Suprapubic skin (tissue), 4 donors: ENCODE measurements at regions not wholly inside any gene's neighbourhood (a gene's known extent, or its start where the extent isn't known, plus 50 kb on each side); places are given as distances from the start of the nearest gene placed in this dataset.

Experiments used
- DNase-seq, 2 donors: peaks; one replicate each; pipeline ENCODE4 v3.0.0-alpha.2; 2019; ENCODE audit warnings: low spot score in 2 of 2
- H3K27ac ChIP-seq: fragments of 200-600 bp; sonication (generic); one replicate; pipeline ENCODE4 v1.5.1; 2019
- H3K27me3 ChIP-seq: fragments of 200-600 bp; sonication (generic); one replicate; pipeline ENCODE4 v1.5.1; 2019
- H3K36me3 ChIP-seq: fragments of 200-600 bp; sonication (generic); one replicate; pipeline ENCODE4 v1.5.1; 2019
- H3K4me1 ChIP-seq: fragments of 200-600 bp; sonication (generic); one replicate; pipeline ENCODE4 v1.5.1; 2019
- H3K4me3 ChIP-seq: fragments of 200-600 bp; sonication (generic); one replicate; pipeline ENCODE4 v1.5.1; 2019; ENCODE audit warnings: mild to moderate bottlenecking
- H3K9me3 ChIP-seq: fragments of 200-600 bp; sonication (generic); one replicate; pipeline ENCODE4 v1.5.1; 2019
- CTCF ChIP-seq, 2 donors: fragments of 200-600 bp in 1 of 2; fragments of 450-650 bp in 1 of 2; sonication (generic) in 1 of 2; IDR thresholded peaks; one replicate each; pipeline ENCODE4 v1.5.1; 2016 to 2019; ENCODE audit warnings: antibody characterized with exemption in 2 of 2, mild to moderate bottlenecking in 1 of 2, moderate library complexity in 1 of 2
- EP300 ChIP-seq: sonication (generic); formaldehyde crosslinking; IDR thresholded peaks from one replicate; pipeline ENCODE4 v1.6.1; 2017; ENCODE audit warnings: antibody characterized with exemption
- POLR2A ChIP-seq, 2 donors: fragments of 450-650 bp; IDR thresholded peaks; one replicate each; pipeline ENCODE4 v1.6.1; 2017; ENCODE audit warnings: antibody characterized with exemption in 2 of 2, mild to moderate bottlenecking in 2 of 2, moderate library complexity in 2 of 2
- POLR2AphosphoS5 ChIP-seq, 3 donors: sonication (generic); formaldehyde crosslinking; IDR thresholded peaks; one replicate each; pipeline ENCODE4 v1.6.1; 2017; ENCODE audit warnings: antibody characterized with exemption in 3 of 3
- WGBS: methylation state at CpG from one replicate; pipeline ENCODE4 v1.1.5; 2018; 5-methylcytosine and 5-hydroxymethylcytosine counted together

- WGBS, result 87% methylated on average over 1 of the region's 1 CpG
- no peak for TF ChIP-seq POLR2AphosphoS5 (IDR thresholded peaks at IDR 0.05)
- no peak for TF ChIP-seq EP300
- TF ChIP-seq POLR2A (IDR thresholded peaks at IDR 0.05), result no peak
- no peak for TF ChIP-seq CTCF (IDR thresholded peaks at IDR 0.05)
- Histone ChIP-seq H3K4me1 (no peaks in the 10 kb centered on the region), H3K4me3 (no peak overlapping the region), H3K9me3 (no peaks in the 10 kb centered on the region), H3K36me3 (no peaks in the 10 kb centered on the region), H3K27me3 (peaks cover 5% of the 10 kb centered on the region), H3K27ac (no peak overlapping the region)
- no peak for DNase-seq
These were observed 57.0 kb upstream of the HNRNPA3 start for GRCh38 chr2:177155631-177156030.

GRCh38 chr2:177161741-177162460 is 50.7 kb upstream of the HNRNPA3 start:
- Histone ChIP-seq H3K27me3 (no peaks in the 10 kb centered on the region), H3K27ac (no peak overlapping the region), H3K4me3 (no peak overlapping the region), H3K9me3 (no peaks in the 10 kb centered on the region), H3K36me3 (no peaks in the 10 kb centered on the region), H3K4me1 (peaks cover 32% of the 10 kb centered on the region)
- DNase-seq, result no peak
- TF ChIP-seq POLR2AphosphoS5 (IDR thresholded peaks at IDR 0.05) (no peak), CTCF (IDR thresholded peaks at IDR 0.05) (peak in 1 of 2 donors; percentile 43), POLR2A (IDR thresholded peaks at IDR 0.05) (no peak), EP300 (no peak)
- 33% methylated on average over 12 of the region's 12 CpGs for WGBS
